ENCODE measurements at regions not wholly inside any gene's neighbourhood (a gene's known extent, or its start where the extent isn't known, plus 50 kb on each side); places are given as distances from the start of the nearest gene placed in this dataset.
A peak's percentile ranks its signal among the peaks of the same experiment; 100 is the strongest.

DNA sequence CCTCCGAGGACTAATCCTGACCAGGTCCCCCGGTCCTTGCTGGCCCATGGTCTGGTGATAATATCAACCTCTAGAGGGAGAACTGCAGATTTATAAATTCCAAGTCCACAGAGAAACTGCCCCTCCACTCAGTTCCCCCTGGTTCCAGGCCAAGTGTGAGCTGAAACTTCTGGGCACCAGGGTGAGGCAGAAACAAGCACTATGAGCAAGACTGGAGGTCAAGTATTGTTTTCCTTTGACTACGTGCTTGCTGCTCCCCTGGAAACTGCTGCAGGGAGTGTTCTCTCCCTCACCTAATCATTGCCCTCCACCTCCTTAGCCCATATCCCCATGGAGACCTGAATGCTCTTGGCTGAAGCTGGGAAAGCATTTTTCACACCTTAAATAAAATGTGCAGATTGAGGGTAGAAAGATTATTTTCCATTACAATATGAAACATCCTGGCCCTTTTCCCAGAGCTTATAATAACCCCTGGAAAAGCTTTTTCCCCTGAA lies 135.2 kb downstream of the RDH14 start:
- no TSS peak for BruUV-seq (replicated peaks)
- no peak overlapping the region for H3K23ac ChIP-seq (ENCODE audit: low read depth, low read length)
- ATAC-seq (ENCODE audit: low read depth) (no peak), DNase-seq (no peak)
- H3K27ac ChIP-seq (ENCODE audit: insufficient read depth, low read length) = no peak overlapping the region
- no peak overlapping the region for H3K4me2 ChIP-seq (ENCODE audit: low read depth, low read length)
- H4K8ac ChIP-seq (ENCODE audit: low read depth in 2 of 2, low read length in 2 of 2) = no peak overlapping the region
- H3K18ac ChIP-seq (ENCODE audit: low read depth, low read length) = no peak overlapping the region
- no CpG with 5 or more reads among the region's 3 CpGs for WGBS, 2 experiments (ENCODE audit: extremely low coverage in 2 of 2, insufficient read length in 1 of 2)
- POLR2A ChIA-PET (ENCODE audit: unreplicated experiment) = no interaction called here
- in situ Hi-C loops (cut with MboI; ENCODE audit: low sequenced_read_pairs) (no loop called here), intact Hi-C loops (cut with micrococcal nuclease) (no loop called here), dilution Hi-C loops (cut with HindIII; ENCODE audit: low sequenced_read_pairs, unreplicated experiment) (no loop called here)
- H2BK15ac ChIP-seq (ENCODE audit: low read depth, low read length) = no peak overlapping the region
- H3K9me3 ChIP-seq (ENCODE audit: control insufficient read depth, insufficient read depth, low read length) = no peaks in the 10 kb centered on the region
- H3K4ac ChIP-seq (ENCODE audit: low read depth, low read length) = no peak overlapping the region; the same call in 1 of the 2 replicates
- no peak for TF ChIP-seq RCOR1 (IDR thresholded peaks at IDR 0.05; ENCODE audit: insufficient replicate concordance, low read length)
- no peak for TF ChIP-seq CEBPB (IDR thresholded peaks at IDR 0.05; ENCODE audit: low read depth, low read length)
- TF ChIP-seq, protein P1, sequence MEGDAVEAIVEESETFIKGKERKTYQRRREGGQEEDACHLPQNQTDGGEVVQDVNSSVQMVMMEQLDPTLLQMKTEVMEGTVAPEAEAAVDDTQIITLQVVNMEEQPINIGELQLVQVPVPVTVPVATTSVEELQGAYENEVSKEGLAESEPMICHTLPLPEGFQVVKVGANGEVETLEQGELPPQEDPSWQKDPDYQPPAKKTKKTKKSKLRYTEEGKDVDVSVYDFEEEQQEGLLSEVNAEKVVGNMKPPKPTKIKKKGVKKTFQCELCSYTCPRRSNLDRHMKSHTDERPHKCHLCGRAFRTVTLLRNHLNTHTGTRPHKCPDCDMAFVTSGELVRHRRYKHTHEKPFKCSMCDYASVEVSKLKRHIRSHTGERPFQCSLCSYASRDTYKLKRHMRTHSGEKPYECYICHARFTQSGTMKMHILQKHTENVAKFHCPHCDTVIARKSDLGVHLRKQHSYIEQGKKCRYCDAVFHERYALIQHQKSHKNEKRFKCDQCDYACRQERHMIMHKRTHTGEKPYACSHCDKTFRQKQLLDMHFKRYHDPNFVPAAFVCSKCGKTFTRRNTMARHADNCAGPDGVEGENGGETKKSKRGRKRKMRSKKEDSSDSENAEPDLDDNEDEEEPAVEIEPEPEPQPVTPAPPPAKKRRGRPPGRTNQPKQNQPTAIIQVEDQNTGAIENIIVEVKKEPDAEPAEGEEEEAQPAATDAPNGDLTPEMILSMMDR (conservative IDR thresholded peaks at IDR 0.05; ENCODE audit: low read depth, low read length) = 0 out of 2 replicates have a peak, but pooled peaks have one; percentile 10
- H4K5ac ChIP-seq (ENCODE audit: low read depth, low read length) = no peak overlapping the region
- H2AFZ ChIP-seq (replicated peaks; ENCODE audit: low read length, poor library complexity) = peak overlapping the region; percentile 64
- H3K9ac ChIP-seq (ENCODE audit: low read depth, low read length) = no peak overlapping the region
- H3K79me1 ChIP-seq (ENCODE audit: low read depth in 1 of 2, low read length in 2 of 2) = no peaks in the 10 kb centered on the region
- CTCF ChIA-PET = interaction anchor here (0.5 to 1.4 kb wide), 6 partner anchors 8 to 860 kb away, joined by 3 to 7 read pairs (median 3); no protein-coding TSS in a partner anchor
- no peaks in the 10 kb centered on the region for H3K36me3 ChIP-seq (ENCODE audit: control insufficient read depth, insufficient read depth, low read length)
- H4K91ac ChIP-seq (ENCODE audit: insufficient read depth, low read depth, low read length) = 0 out of 2 replicates have a peak overlapping the region, but pooled peaks have one; percentile 0
- no peak overlapping the region for H3K4me3 ChIP-seq (ENCODE audit: insufficient read depth, low read depth, low read length)
- no peak overlapping the region for H2BK5ac ChIP-seq (ENCODE audit: low read depth, low read length, poor library complexity, severe bottlenecking)
- H2BK20ac ChIP-seq (ENCODE audit: low read depth, low read length) = 0 out of 2 replicates have a peak overlapping the region, but pooled peaks have one; percentile 3
- H2AK5ac ChIP-seq (ENCODE audit: low read depth, low read length) = no peak overlapping the region
- no peak overlapping the region for H2BK120ac ChIP-seq (ENCODE audit: low read depth, low read length)
- peaks cover 9% of the 10 kb centered on the region for H3K4me1 ChIP-seq (ENCODE audit: control insufficient read depth, insufficient read depth, low read length)
- no peak overlapping the region for H3K56ac ChIP-seq (ENCODE audit: extremely low read depth, insufficient read depth, low read length)
- no peaks in the 10 kb centered on the region for H4K20me1 ChIP-seq (ENCODE audit: insufficient read depth, low read length)
- H2AK9ac ChIP-seq (replicated peaks; ENCODE audit: low read depth, low read length, poor library complexity) = no peak overlapping the region
- H3K14ac ChIP-seq (replicated peaks; ENCODE audit: low read depth, low read length) = no peak overlapping the region
- H3K9me1 ChIP-seq (ENCODE audit: insufficient read depth, low read length) = peaks cover 3% of the 10 kb centered on the region; the same call in 1 of the 2 replicates
- H3K27me3 ChIP-seq (ENCODE audit: control insufficient read depth, insufficient read depth, low read length) = no peaks in the 10 kb centered on the region

Measured in IMR-90 (cell line).